Natural killer cell (primary cell): ENCODE measurements at regions not wholly inside any gene's neighbourhood (a gene's known extent, or its start where the extent isn't known, plus 50 kb on each side); places are given as distances from the start of the nearest gene placed in this dataset.

ENCODE experiments used
- ATAC-seq, 3 donors: fragments of 150-1000 bp in 2 of 3; fragments of 200-7000 bp in 1 of 3; cut with Tn5 transposase; 1 replicate in 1 of 3; 2 replicates in 2 of 3; pipeline ENCODE4 v1.10.0; 2021; ENCODE audit warnings: mild to moderate bottlenecking in 2 of 3, moderate library complexity in 2 of 3
- DNase-seq, 2 donors: peaks; one replicate each; pipeline versions ENCODE4 v3.0.0 to v3.0.0-alpha.2; 2013 to 2021; ENCODE audit warnings: mixed read lengths in 1 of 2
- H3K27ac ChIP-seq: one replicate; pipeline ENCODE4 v1.5.1; 2013; ENCODE audit warnings: mild to moderate bottlenecking, low read length
- H3K27me3 ChIP-seq: one replicate; pipeline ENCODE4 v1.6.1; 2013; ENCODE audit warnings: low read length; ENCODE audit not compliant: control insufficient read depth, insufficient read depth
- H3K36me3 ChIP-seq: one replicate; pipeline ENCODE4 v1.6.1; 2013; ENCODE audit warnings: low read length; ENCODE audit not compliant: control insufficient read depth, insufficient read depth
- H3K4me1 ChIP-seq: one replicate; pipeline ENCODE4 v1.6.1; 2013; ENCODE audit warnings: low read length; ENCODE audit not compliant: control insufficient read depth, insufficient read depth
- H3K4me3 ChIP-seq: one replicate; pipeline ENCODE4 v1.5.1; 2013; ENCODE audit warnings: low read length
- H3K9me3 ChIP-seq: one replicate; pipeline ENCODE4 v1.6.1; 2013; ENCODE audit warnings: low read length; ENCODE audit not compliant: control insufficient read depth, insufficient read depth
- H3K27ac Mint-ChIP-seq, 2 donors: one replicate each; pipeline ENCODE4 v1.8.0; 2022; ENCODE audit warnings: mild to moderate bottlenecking in 2 of 2, mixed read lengths in 2 of 2, moderate library complexity in 1 of 2
- H3K27me3 Mint-ChIP-seq, 2 donors: one replicate each; pipeline ENCODE4 v1.8.0; 2022; ENCODE audit warnings: low read depth in 2 of 2, mixed read lengths in 2 of 2
- H3K36me3 Mint-ChIP-seq: one replicate; pipeline ENCODE4 v1.8.0; 2022; ENCODE audit warnings: mixed read lengths
- H3K4me1 Mint-ChIP-seq, 2 donors: one replicate each; pipeline ENCODE4 v1.8.0; 2022; ENCODE audit warnings: mixed read lengths in 2 of 2
- H3K4me3 Mint-ChIP-seq: one replicate; pipeline ENCODE4 v1.8.0; 2022; ENCODE audit warnings: mild to moderate bottlenecking, moderate library complexity, mixed read lengths
- H3K9me3 Mint-ChIP-seq, 2 donors: one replicate each; pipeline ENCODE4 v1.8.0; 2022; ENCODE audit warnings: mixed read lengths in 2 of 2
- CTCF ChIP-seq: fragments of 200-600 bp; IDR thresholded peaks from one replicate; pipeline ENCODE4 v1.8.0; 2022; ENCODE audit warnings: antibody characterized with exemption
- WGBS: methylation state at CpG from one replicate; pipeline ENCODE4 v1.1.7; 2013; ENCODE audit warnings: missing lambda C conversion rate; ENCODE audit not compliant: insufficient coverage; 5-methylcytosine and 5-hydroxymethylcytosine counted together
- intact Hi-C: fragments of 100-400 bp; cut with micrococcal nuclease; formaldehyde crosslinking; loops from one replicate; pipeline ENCODE4 v1.14.2; 2022

- no peak overlapping the region for H3K27ac Mint-ChIP-seq
- H3K27me3 Mint-ChIP-seq: peaks cover 0 to 2% of the 10 kb centered on the region in 2 donors
- Histone ChIP-seq H3K27ac (no peak overlapping the region), H3K27me3 (no peaks in the 10 kb centered on the region), H3K36me3 (no peaks in the 10 kb centered on the region), H3K4me3 (no peak overlapping the region), H3K4me1 (peaks cover 5% of the 10 kb centered on the region), H3K9me3 (no peaks in the 10 kb centered on the region)
- no peak overlapping the region for H3K4me3 Mint-ChIP-seq
- intact Hi-C loops: no loop called here
- 77% methylated on average over 4 of the region's 5 CpGs for WGBS
- DNase-seq: no peak
- ATAC-seq: no peak
- no peak for TF ChIP-seq CTCF
- H3K9me3 Mint-ChIP-seq: peaks cover 4 to 6% of the 10 kb centered on the region in 2 donors
- no peaks in the 10 kb centered on the region for H3K36me3 Mint-ChIP-seq
- H3K4me1 Mint-ChIP-seq: peaks cover 11 to 12% of the 10 kb centered on the region in 2 donors
These were observed 161.0 kb upstream of the SLC24A5 start for GRCh38 chr15:47959617-47960413.

- no peaks in the 10 kb centered on the region for H3K36me3 ChIP-seq
- intact Hi-C loops: no loop called here
- no peak for TF ChIP-seq CTCF
- peaks cover 2 to 4% of the 10 kb centered on the region in 2 donors for H3K9me3 Mint-ChIP-seq
- H3K4me3 ChIP-seq: no peak overlapping the region
- peak overlapping the region in 1 of 2 donors; percentile 51 for H3K27ac Mint-ChIP-seq
- H3K36me3 Mint-ChIP-seq: no peaks in the 10 kb centered on the region
- no peaks in the 10 kb centered on the region for H3K9me3 ChIP-seq
- H3K27ac ChIP-seq: no peak overlapping the region
- H3K27me3 Mint-ChIP-seq: peaks cover 0 to 2% of the 10 kb centered on the region in 2 donors
- H3K27me3 ChIP-seq: no peaks in the 10 kb centered on the region
- peaks cover 5% of the 10 kb centered on the region for H3K4me1 ChIP-seq
- WGBS: 23% methylated on average over 8 of the region's 9 CpGs
- DNase-seq (peak in 1 of 2 donors; percentile 3), ATAC-seq (peak in 2 of 3 donors; percentile 24 to 58)
- peak overlapping the region; percentile 55 for H3K4me3 Mint-ChIP-seq
- peaks cover 11 to 12% of the 10 kb centered on the region in 2 donors for H3K4me1 Mint-ChIP-seq
These were observed 159.2 kb upstream of the SLC24A5 start for GRCh38 chr15:47961401-47962090.

GRCh38 chr15:47963265-47963664 is 157.5 kb upstream of the SLC24A5 start:
- no peak for DNase-seq
- no peaks in the 10 kb centered on the region for H3K27me3 ChIP-seq
- 84% methylated on average over 4 of the region's 4 CpGs for WGBS
- Mint-ChIP-seq H3K4me3 (no peak overlapping the region), H3K27ac (no peak overlapping the region), H3K27me3 (peaks cover 0 to 2% of the 10 kb centered on the region in 2 donors), H3K9me3 (peaks cover 2 to 3% of the 10 kb centered on the region in 2 donors), H3K36me3 (no peaks in the 10 kb centered on the region), H3K4me1 (peaks cover 11 to 12% of the 10 kb centered on the region in 2 donors)
- intact Hi-C loops: no loop called here
- peaks cover 5% of the 10 kb centered on the region for H3K4me1 ChIP-seq
- no peak for TF ChIP-seq CTCF
- no peaks in the 10 kb centered on the region for H3K9me3 ChIP-seq
- H3K27ac ChIP-seq: no peak overlapping the region
- no peaks in the 10 kb centered on the region for H3K36me3 ChIP-seq
- no peak for ATAC-seq
- H3K4me3 ChIP-seq: no peak overlapping the region
